ENCODE measurements at regions not wholly inside any gene's neighbourhood (a gene's known extent, or its start where the extent isn't known, plus 50 kb on each side); places are given as distances from the start of the nearest gene placed in this dataset.

DNA sequence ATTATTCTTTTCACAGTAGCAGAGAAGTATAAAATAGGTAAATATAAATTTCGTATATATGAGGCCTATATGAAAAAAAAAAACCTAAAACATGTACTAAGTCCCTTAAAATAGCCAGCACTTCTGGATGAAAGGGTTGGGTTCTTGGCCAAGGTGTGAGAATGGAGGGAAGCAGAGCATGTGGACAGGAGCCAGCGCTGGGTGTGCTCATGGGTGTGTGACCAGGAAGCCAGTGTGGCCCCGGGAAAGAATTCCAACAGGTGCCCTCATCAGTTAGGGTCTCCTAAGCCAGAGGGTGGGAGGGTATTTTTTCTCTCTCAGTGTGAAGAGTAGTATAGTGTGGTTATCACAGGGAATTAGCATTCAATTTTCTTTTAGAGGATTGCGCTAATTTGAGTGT lies 401.9 kb upstream of the IGFBP3 start:
- Histone ChIP-seq H3K9me3 (ENCODE audit: control insufficient read depth in 1 of 2, insufficient read depth in 1 of 2, low read length in 2 of 2) (peaks cover 0 to 6% of the 10 kb centered on the region in 2 experiments), H3K36me3 (ENCODE audit: insufficient read depth, low read length) (no peaks in the 10 kb centered on the region), H3K27ac (ENCODE audit: low read depth in 1 of 2, low read length in 2 of 2) (no peak overlapping the region), H3K4me3 (ENCODE audit: low read length) (no peak overlapping the region), H3K27me3 (ENCODE audit: control insufficient read depth in 1 of 2, insufficient read depth in 2 of 2, low read length in 2 of 2) (no peaks in the 10 kb centered on the region), H3K4me1 (ENCODE audit: insufficient read depth, low read length) (no peaks in the 10 kb centered on the region)
- TF ChIP-seq, protein P1, sequence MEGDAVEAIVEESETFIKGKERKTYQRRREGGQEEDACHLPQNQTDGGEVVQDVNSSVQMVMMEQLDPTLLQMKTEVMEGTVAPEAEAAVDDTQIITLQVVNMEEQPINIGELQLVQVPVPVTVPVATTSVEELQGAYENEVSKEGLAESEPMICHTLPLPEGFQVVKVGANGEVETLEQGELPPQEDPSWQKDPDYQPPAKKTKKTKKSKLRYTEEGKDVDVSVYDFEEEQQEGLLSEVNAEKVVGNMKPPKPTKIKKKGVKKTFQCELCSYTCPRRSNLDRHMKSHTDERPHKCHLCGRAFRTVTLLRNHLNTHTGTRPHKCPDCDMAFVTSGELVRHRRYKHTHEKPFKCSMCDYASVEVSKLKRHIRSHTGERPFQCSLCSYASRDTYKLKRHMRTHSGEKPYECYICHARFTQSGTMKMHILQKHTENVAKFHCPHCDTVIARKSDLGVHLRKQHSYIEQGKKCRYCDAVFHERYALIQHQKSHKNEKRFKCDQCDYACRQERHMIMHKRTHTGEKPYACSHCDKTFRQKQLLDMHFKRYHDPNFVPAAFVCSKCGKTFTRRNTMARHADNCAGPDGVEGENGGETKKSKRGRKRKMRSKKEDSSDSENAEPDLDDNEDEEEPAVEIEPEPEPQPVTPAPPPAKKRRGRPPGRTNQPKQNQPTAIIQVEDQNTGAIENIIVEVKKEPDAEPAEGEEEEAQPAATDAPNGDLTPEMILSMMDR (IDR thresholded peaks at IDR 0.05), result no peak
- no peaks in the 10 kb centered on the region for H3K36me3 Mint-ChIP-seq (ENCODE audit: low read depth)
- CTCF ChIA-PET, result no interaction called here
- no peaks in the 10 kb centered on the region for H3K27me3 Mint-ChIP-seq
- POLR2A ChIA-PET, result no interaction called here
- DNase-seq (no peak), ATAC-seq (ENCODE audit: poor library complexity) (no peak)
- H3K9me3 Mint-ChIP-seq, result peaks cover 4% of the 10 kb centered on the region
- no peak overlapping the region for H3K27ac Mint-ChIP-seq
- H3K4me3 Mint-ChIP-seq, result no peak overlapping the region
- H3K4me1 Mint-ChIP-seq (ENCODE audit: low read depth), result no peaks in the 10 kb centered on the region
- intact Hi-C loops (cut with DNase I, micrococcal nuclease), result no loop called here

DNA sequence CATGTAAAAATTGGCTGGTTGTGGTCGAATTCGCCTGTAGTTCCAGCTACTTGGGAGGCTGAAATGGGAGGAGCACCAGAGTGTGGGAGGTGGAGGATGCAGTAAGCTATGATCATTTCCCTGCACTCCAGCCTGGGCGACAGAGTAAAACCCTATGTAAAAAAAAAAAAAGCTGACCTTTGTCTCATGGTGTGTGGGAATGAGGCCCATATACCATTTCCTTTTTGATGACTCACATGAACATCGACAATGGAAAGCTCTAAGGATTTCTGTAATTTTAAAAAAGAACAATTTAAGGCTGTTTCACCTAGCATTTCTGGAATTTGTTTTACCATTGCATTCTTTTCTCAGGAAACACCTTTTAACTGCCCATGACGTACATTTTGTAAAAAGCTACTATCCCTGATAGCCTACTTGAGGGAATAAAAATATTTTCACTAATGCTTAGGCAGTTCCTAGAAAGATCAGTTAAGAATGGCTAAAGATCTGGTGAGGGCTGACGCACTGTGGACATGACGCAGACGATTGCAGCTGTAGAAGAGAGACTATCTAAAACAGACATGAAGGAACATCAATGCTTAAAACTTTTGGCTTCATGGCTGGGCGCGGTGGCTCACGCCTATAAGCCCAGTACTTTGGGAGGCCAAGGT lies 400.6 kb upstream of the IGFBP3 start:
- H3K27me3 Mint-ChIP-seq, result no peaks in the 10 kb centered on the region
- intact Hi-C loops (cut with DNase I, micrococcal nuclease), result no loop called here
- peaks cover 6% of the 10 kb centered on the region for H3K9me3 Mint-ChIP-seq
- Histone ChIP-seq H3K4me3 (ENCODE audit: low read length) (no peak overlapping the region), H3K27me3 (ENCODE audit: control insufficient read depth in 1 of 2, insufficient read depth in 2 of 2, low read length in 2 of 2) (no peaks in the 10 kb centered on the region), H3K27ac (ENCODE audit: low read depth in 1 of 2, low read length in 2 of 2) (no peak overlapping the region), H3K9me3 (ENCODE audit: control insufficient read depth in 1 of 2, insufficient read depth in 1 of 2, low read length in 2 of 2) (peaks cover 0 to 6% of the 10 kb centered on the region in 2 experiments), H3K36me3 (ENCODE audit: insufficient read depth, low read length) (no peaks in the 10 kb centered on the region), H3K4me1 (ENCODE audit: insufficient read depth, low read length) (no peaks in the 10 kb centered on the region)
- TF ChIP-seq, protein P1 (IDR thresholded peaks at IDR 0.05), result no peak
- ChIA-PET POLR2A (no interaction called here), CTCF (no interaction called here)
- ATAC-seq (ENCODE audit: poor library complexity), result no peak
- H3K4me3 Mint-ChIP-seq, result no peak overlapping the region
- no peak for DNase-seq
- no peak overlapping the region for H3K27ac Mint-ChIP-seq
- no peaks in the 10 kb centered on the region for H3K36me3 Mint-ChIP-seq (ENCODE audit: low read depth)
- H3K4me1 Mint-ChIP-seq (ENCODE audit: low read depth), result no peaks in the 10 kb centered on the region

DNA sequence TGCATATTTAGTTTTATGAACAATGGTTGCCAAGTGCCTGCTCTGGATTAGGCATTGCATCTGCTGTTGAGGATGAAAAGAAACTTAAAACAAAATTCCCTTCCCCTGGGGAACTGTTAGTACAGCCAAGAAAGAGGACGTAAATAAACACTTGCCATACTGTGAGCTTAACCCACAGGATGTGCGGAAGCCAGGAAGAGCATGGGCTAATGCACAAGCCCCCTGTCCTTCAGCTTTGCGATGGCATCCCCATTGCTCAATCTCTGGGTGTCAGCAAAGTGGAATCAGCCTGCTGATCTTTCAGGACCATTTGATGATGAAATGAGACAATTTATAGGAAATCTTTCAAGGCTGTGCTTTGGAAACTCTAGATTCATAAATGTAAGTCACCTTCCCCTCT lies 399.9 kb upstream of the IGFBP3 start:
- Mint-ChIP-seq H3K9me3 (peaks cover 6% of the 10 kb centered on the region), H3K27me3 (no peaks in the 10 kb centered on the region), H3K36me3 (ENCODE audit: low read depth) (no peaks in the 10 kb centered on the region), H3K4me1 (ENCODE audit: low read depth) (no peaks in the 10 kb centered on the region), H3K4me3 (no peak overlapping the region), H3K27ac (no peak overlapping the region)
- H3K4me3 ChIP-seq (ENCODE audit: low read length), result no peak overlapping the region
- no peak overlapping the region for H3K27ac ChIP-seq (ENCODE audit: low read depth in 1 of 2, low read length in 2 of 2)
- TF ChIP-seq, protein P1 (IDR thresholded peaks at IDR 0.05), result no peak
- no peaks in the 10 kb centered on the region for H3K4me1 ChIP-seq (ENCODE audit: insufficient read depth, low read length)
- ATAC-seq (ENCODE audit: poor library complexity), result no peak
- no peaks in the 10 kb centered on the region for H3K36me3 ChIP-seq (ENCODE audit: insufficient read depth, low read length)
- ChIA-PET POLR2A (no interaction called here), CTCF (no interaction called here)
- intact Hi-C loops (cut with DNase I, micrococcal nuclease), result no loop called here
- no peak for DNase-seq
- peaks cover 0 to 2% of the 10 kb centered on the region in 2 experiments for H3K9me3 ChIP-seq (ENCODE audit: control insufficient read depth in 1 of 2, insufficient read depth in 1 of 2, low read length in 2 of 2)
- no peaks in the 10 kb centered on the region for H3K27me3 ChIP-seq (ENCODE audit: control insufficient read depth in 1 of 2, insufficient read depth in 2 of 2, low read length in 2 of 2)

Data from CD4-positive, alpha-beta T cell (primary cell).